ENCODE measurements at regions not wholly inside any gene's neighbourhood (a gene's known extent, or its start where the extent isn't known, plus 50 kb on each side); places are given as distances from the start of the nearest gene placed in this dataset.

DNA sequence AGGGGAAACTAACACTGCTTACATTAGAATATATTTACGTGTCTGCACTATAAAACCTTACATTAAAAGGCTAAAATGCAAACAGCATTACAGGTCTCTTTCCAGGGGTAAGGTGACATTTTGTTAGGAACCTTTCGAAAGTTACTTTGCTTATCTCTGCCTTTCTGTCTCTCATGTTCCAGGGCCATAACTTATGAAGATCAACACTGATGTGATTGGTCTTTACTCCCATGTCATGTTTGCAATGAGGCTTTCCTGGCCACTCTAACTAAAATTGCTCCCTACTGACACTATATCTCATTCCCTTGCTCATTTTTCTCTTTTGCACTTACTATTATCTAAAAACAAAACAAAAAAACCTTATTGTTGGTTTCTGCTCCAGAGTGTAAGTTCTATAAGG is 119.0 kb downstream of the JRKL start:
- TF ChIP-seq CTCF (IDR thresholded peaks at IDR 0.05), result no peak
- no peak for TF ChIP-seq POLR2A (IDR thresholded peaks at IDR 0.05)
- intact Hi-C loops (cut with DNase I), result no loop called here
- Histone ChIP-seq H3K4me3 (no peak overlapping the region), H3K9me3 (no peaks in the 10 kb centered on the region), H3K27me3 (no peaks in the 10 kb centered on the region), H3K36me3 (no peaks in the 10 kb centered on the region), H3K27ac (no peak overlapping the region), H3K4me1 (no peaks in the 10 kb centered on the region)
- WGBS, 2 donors, result 89 to 90% methylated on average over 2 of the region's 2 CpGs
- DNase-seq, result no peak

DNA sequence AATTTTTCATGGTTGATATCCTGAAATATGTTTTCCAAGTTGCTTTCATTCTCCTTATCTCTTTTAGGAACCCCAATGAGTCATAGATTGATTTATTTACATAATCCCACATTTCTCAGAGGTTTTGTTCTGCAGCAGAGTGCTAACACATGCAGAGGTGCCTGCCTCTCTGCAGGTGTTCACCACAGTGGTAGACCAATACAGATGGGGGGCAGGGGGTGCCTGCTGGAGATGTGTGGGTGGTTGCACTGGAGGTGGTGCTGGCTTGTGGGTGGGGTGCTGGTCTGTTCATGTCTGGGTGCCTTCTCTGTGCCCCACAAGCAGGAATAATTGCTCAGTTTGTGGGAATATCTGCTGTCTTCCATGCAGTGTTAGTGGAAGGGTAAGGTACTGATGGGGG is 131.1 kb downstream of the JRKL start:
- Histone ChIP-seq H3K9me3 (peaks cover 0 to 4% (median 0%) of the 10 kb centered on the region in 3 donors), H3K27me3 (no peaks in the 10 kb centered on the region), H3K4me3 (no peak overlapping the region), H3K27ac (no peak overlapping the region), H3K4me1 (no peaks in the 10 kb centered on the region), H3K36me3 (no peaks in the 10 kb centered on the region)
- intact Hi-C loops (cut with DNase I), result no loop called here
- DNase-seq, result no peak
- TF ChIP-seq CTCF (IDR thresholded peaks at IDR 0.05) (no peak), POLR2A (IDR thresholded peaks at IDR 0.05) (no peak)

- TF ChIP-seq CTCF (IDR thresholded peaks at IDR 0.05), result no peak
- no peak for TF ChIP-seq POLR2A (IDR thresholded peaks at IDR 0.05)
- DNase-seq, result no peak
- intact Hi-C loops (cut with DNase I), result no loop called here
- H3K4me3 ChIP-seq, result no peak overlapping the region
- WGBS, 2 donors, result 65 to 73% methylated on average over 2 of the region's 2 CpGs
- peaks cover 0 to 4% (median 0%) of the 10 kb centered on the region in 3 donors for H3K9me3 ChIP-seq
- H3K27ac ChIP-seq, result no peak overlapping the region
- no peaks in the 10 kb centered on the region for H3K36me3 ChIP-seq
- no peaks in the 10 kb centered on the region for H3K4me1 ChIP-seq
- no peaks in the 10 kb centered on the region for H3K27me3 ChIP-seq
These were observed 133.8 kb downstream of the JRKL start for GRCh38 chr11:96523656-96524055.

- 44 to 50% methylated on average over 1 of the region's 1 CpG for WGBS, 2 donors
- no peak for DNase-seq
- TF ChIP-seq POLR2A (IDR thresholded peaks at IDR 0.05) (no peak), CTCF (IDR thresholded peaks at IDR 0.05) (no peak)
These were observed 134.7 kb downstream of the JRKL start for GRCh38 chr11:96524475-96524874.

DNA sequence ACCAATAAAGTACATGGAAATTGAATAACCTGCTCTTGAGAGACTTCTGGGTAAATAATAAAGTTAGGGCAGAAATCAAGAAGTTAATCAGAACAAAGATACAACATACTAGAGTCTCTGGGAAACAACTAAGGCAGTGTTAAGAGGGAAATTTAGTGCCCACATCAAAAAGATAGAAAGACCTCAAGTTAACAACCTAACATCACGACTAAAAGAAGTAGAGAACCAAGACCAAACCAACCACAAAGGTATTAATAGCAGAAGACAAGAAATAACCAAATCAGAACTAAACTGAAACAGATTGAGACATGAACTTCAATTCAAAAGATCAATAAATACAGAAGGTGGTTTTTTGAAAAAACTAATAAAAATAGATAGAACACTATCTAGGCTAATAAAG is 140.7 kb downstream of the JRKL start:
- Histone ChIP-seq H3K9me3 (peaks cover 0 to 4% (median 0%) of the 10 kb centered on the region in 3 donors), H3K4me1 (no peaks in the 10 kb centered on the region), H3K4me3 (no peak overlapping the region), H3K27ac (no peak overlapping the region), H3K27me3 (no peaks in the 10 kb centered on the region), H3K36me3 (no peaks in the 10 kb centered on the region)
- no peak for DNase-seq
- no peak for TF ChIP-seq CTCF (IDR thresholded peaks at IDR 0.05)
- no peak for TF ChIP-seq POLR2A (IDR thresholded peaks at IDR 0.05)
- intact Hi-C loops (cut with DNase I), result no loop called here
- WGBS, 2 donors, result 27 to 38% methylated on average over 1 of the region's 1 CpG

More at GRCh38 chr11:96524475-96524874, 134.7 kb downstream of the JRKL start:
- Histone ChIP-seq H3K27ac (no peak overlapping the region), H3K9me3 (peaks cover 0 to 4% (median 2%) of the 10 kb centered on the region in 3 donors), H3K27me3 (no peaks in the 10 kb centered on the region), H3K4me3 (no peak overlapping the region), H3K36me3 (no peaks in the 10 kb centered on the region), H3K4me1 (no peaks in the 10 kb centered on the region)
- intact Hi-C loops (cut with DNase I), result no loop called here

Measured in esophagus squamous epithelium (tissue), 5 donors.